HG03442 (cell line): ENCODE measurements at regions not wholly inside any gene's neighbourhood (a gene's known extent, or its start where the extent isn't known, plus 50 kb on each side); places are given as distances from the start of the nearest gene placed in this dataset.

Source experiments
- ATAC-seq: cut with Tn5 transposase; IDR thresholded peaks from one replicate; pipeline ENCODE4 v1.9.1; 2021; ENCODE audit warnings: mild to moderate bottlenecking, moderate library complexity; ENCODE audit not compliant: unreplicated experiment

DNA sequence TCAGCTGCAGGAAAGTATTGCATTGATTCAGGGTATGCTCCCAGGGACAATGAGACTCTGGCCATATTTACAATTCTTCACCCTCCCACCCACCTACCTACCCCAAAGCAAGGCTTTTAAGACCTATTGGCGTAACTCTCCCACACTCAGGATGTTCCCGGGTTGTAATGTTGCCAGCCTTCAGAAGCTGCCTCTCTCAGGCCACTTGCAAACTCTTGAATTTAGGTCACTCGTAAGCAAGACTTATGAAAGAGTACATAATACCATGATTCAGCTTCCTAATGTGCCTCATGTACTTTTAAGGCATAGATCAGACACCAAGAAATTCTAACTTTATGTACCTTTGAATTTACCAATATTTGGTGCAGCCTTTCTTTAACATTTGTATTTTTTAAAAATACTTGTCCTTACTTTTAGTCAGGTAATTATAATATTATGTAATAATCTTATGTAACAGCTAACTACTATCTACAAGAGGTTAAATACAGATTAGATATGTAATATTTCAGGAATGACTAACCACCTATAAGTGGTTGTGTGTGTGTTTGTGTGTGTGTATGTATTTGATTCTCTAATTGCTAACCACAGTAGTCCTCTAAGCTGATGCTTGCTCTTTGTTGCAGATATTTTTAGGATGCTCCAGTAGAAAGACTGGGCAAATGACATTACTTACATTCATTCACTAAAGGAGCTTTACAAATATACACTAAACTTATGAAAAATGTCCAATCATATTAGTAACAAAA is 630.5 kb upstream of the MEF2C start:
- ATAC-seq: no peak

DNA sequence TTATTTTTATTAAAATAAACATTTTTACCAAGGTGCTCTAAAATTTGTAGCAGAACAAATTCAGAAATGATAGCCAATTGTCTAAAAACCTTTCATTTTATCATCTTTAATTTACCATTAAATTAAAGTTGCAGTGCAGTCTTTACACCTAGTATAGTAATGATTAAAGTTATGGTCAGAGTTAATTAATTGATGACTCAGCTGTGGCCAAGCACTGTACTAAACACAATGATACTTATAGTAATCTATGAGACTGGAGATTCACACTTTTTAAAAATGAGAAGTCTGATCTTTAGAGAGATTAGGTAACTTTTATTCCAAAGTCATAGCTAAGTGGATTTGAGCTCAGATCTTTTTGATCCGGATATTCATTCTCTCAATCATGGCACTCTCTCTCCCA is 621.1 kb upstream of the MEF2C start:
- ATAC-seq: no peak

DNA sequence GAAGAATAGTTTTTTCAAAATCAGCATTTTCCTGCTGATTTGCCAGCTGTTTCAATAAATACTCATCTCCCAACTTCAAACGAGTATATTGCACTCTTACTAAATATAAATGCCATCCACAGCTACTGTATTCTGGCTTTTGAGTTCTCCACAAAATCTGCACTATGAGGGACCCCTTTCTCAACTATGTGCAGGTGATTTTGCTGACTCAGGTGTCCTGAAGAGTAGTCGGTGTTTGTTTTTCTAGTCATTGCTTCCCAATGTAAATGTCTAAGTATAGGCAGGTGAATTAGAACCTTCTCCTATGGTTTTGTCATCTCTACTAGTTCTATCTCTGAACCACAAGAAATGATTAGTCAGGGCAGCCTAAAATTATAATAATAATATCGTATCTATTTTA is 616.8 kb upstream of the MEF2C start:
- no peak for ATAC-seq

DNA sequence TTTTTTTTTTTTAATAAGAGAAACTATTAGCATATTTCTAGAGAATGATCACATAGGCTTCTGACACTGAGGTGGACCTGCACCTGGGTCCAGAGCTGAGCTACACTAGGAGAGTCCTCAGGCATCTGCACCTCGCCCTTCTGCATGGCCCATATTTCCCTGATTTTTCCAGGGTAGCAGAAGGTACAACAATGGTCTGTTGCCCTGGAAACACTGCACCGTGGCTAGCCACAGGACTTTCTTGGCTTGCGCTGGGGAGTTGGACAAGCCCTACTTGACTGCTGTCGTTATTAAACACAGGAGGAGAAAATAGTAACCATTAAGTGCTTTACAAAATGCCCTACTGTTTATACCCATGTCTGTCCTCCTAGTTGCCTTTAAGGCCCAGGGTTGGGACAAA is 615.7 kb upstream of the MEF2C start:
- ATAC-seq: no peak

DNA sequence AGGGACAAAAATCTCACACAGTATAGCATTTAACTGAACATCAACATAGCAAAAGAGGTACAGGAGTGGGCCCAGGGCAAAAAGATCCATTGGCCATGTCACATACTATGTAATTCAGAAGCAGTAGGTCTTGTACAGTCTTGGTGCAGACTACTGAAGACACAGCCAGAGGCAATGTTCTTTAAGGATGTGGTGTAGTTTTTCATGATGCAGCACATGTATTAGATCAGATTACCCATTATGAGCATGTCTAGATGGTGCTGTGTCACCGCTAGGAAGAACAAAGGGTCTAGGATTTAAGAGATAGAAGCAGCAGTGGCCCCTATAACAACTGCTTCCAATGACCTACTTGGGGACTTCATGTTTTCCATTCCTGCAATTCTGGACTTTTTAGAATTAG is 610.4 kb upstream of the MEF2C start:
- ATAC-seq: no peak

DNA sequence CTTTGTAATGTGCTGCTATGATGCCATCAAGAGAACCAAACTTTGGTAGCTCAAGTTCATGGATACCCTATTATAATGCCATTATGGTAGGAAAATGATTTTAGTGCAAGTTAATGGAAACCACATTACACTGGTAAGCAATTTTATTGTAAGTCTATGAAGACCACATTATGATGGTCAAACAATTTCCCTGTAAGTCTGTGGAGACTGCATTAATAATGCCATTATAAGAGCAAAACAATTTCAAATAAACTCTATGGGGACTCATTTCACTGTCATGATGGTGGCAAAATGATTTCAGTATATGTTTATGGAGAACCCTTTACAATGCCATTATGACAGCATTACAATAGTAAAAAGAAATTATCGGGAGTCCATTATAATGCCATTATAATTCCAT is 602.0 kb upstream of the MEF2C start:
- no peak for ATAC-seq

DNA sequence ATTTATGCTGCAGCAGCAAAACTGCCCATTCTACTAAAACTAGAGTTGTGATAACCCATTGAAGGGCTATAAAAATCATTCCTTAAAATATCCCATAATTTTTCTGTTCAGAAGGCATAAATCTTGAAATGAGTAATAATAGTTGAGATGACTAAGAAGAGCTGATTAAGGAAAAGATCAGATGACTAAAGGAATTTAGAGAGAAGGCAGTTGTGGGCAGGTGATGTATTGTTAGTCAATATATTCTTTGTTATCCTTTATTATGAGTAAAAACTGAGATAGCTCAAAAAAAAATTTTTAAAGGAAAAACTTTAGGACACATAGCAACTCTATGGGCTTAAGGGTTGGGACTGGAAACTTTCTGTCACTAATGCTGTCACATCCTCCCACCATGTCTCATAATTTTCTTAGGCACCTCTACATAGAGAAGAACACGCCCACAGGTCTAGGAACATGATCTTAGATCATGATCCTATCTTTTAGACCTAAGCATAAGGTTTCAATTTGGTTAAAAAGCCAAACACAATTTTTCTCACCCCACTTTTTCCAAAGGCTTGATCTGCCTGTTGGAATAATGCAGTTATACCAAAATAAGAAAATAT is 597.5 kb upstream of the MEF2C start:
- no peak for ATAC-seq

DNA sequence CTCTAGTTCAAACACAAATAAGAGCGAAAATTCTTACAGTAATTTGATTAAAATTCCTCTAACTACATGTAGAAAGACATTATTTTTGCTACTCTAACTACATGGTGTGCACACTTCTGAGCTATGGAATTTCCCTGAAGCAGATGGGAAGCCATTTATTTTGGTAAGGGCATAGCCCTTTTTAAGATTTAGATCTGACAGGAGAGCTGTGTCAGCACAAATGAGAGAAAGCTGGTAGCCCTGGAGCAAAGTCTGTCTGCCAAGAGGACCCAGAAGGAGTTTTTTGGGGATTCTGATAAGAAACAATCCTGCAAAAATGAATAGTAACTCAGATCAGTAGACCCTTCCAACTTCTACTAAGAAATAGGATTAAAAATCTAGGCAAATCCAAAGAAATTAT is 595.9 kb upstream of the MEF2C start:
- no peak for ATAC-seq

DNA sequence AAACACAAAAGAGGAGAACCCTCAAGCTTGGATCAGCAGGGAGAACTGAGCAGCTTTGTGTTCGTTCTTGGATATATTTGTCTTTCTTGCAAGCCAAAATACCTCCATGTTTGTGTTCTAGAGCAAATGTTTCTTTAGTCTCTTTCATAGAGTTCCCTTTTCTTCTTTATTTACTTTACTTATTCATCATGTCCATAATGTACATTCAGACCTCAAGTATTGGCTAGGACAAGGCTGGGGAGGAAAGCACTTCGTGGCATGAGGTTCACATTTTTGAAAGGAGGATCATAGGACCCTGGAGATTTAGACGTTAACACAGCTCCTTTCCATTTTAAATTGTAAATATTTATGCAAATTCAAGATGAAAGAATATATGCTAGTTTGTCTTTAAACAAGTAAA is 590.2 kb upstream of the MEF2C start:
- no peak for ATAC-seq

DNA sequence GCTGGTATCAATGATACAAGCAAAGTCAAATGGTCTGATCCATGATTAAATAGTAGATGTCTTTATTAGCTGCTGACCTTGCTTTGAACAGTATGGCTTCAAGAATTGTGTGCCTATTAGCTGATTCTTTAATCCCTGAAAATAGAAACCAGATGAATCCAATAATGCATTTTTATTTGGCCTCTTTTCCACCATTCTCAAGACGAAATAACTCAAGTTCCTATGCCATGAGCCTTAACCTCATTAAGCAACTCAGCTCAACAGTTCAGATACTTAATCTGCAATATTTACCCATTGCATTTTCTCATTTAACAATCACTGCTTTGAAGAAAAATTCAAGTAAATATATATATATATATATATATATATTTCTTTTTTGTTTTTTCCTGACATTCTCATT is 588.6 kb upstream of the MEF2C start:
- no peak for ATAC-seq

DNA sequence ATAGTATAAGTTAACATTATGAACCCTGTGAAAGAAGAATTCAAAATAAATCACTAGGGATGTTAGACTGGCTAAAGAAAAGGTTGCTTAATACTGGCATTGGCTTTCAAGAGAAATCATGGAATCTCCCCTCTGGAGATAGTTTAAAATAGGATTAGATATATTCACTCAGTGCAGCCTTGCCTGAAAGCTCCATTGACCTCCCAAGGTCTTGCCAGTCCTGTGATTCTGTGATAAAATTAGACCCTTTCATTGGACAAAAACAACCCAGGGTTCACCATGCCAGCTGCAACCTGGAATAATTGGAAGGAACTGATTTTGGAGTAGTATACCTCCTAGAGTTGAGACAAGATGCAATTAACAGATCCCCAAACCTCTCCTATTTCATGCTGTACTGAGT is 588.1 kb upstream of the MEF2C start:
- no peak for ATAC-seq

DNA sequence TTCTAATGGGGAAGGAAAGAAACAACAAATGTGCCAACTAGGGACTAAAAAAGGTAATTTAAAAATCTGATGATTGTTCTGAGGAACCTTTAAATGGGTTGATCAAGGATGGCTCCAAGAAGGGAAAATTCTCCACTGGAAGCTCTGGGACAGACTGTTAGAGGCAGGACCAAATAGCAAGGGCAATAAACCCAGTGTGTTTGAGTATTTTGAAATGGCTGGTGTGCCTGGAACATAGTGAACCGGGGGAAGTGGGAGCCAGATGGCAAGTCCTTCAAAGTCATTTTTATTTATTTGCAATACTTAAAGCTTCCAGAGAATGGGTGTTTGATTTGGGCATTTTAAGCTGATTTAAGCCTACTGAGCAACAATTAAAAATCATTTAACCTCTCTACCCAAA is 587.7 kb upstream of the MEF2C start:
- ATAC-seq: no peak

DNA sequence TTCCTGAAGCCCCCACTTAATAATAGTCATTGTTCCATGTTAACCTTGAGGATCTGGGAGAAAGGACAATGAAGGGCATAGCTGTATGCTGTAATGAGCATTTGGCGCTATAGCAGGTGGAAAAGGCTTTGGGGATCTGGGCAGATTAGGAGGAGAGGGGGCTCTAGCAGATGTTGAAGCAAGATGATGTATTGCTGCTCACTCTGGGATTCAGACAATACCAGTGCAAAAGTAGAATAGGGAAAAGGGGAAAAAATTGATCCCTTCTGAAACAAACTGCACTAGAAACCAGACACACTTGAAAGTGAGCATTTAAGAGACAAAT is 575.3 kb upstream of the MEF2C start:
- no peak for ATAC-seq

DNA sequence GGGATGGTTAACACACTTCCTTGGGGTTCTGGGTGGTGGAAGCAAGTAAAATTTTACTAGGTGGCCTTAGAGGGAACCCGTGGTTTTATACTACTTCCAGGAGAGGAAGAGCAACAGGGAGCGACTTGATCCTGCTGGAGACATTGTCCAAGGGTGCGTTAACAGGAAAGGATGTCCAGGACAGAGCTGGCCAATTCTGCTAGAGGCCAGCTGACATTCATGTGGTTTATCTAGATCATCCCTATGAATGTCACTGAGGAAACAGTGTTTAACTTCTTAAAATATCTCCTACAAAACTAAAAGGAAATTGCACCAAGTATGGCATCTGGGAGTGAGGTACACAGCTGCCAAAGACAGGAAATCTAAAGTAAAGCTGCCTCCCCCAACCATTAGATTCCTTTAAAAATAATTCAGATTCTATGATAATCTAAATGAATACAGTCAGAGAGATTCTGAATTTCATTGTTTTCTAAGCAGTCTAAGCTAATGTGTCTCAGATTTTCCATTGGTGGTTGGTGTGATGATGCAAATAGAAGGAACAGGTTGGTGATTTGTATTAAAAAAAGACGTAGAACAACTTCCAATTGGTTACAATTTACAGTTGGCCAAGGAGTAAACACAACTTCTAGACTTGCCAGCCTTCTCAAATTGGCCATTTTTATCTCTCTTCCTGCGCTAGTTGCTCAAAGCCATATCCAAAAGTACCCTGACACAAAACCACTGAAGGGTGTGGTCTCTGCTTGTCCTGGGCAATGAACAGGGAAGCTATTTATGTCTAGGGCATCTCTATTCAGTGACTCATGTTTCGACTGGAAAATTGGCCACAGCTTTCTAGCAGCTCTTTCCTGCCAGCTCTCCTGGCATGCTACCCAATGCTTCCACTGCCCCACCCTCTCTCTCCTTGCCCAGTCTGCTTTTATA is 574.7 kb upstream of the MEF2C start:
- no peak for ATAC-seq

DNA sequence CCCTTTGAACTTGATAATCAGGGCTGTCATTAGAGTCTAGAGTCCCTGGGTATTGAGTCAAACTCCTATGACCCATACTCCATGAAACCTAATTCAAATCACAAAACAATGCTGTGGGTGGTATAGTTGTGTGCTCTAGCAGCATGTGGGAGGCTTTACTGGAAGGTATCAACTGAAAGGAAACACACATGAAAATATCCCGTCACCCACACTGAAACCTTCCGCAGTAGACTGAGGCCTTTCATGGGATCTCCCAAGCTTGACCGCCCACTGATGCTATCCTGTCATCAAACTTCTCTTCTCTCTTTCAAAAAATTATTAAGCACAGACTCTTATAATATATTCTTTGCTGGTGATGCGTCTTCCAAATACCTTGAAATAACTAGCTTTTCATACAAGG is 569.1 kb upstream of the MEF2C start:
- no peak for ATAC-seq

DNA sequence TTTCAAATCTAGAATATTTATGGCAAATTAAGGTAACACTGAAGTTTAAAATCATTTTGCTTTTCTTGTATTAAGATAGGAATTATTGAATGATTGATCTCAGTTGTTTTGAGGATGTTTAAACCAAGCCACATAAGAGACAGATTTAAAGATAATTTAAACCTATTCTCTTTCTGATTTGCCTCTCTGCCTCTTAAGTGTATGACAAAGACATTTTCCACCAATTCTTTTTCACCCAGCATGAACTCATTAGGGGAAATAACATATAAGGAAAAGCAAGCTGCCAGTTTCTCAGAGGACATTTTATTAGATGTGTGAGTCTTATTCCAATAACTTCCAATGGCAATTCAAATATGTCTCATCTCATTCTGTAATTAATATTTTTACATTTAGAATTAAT is 568.3 kb upstream of the MEF2C start:
- no peak for ATAC-seq

DNA sequence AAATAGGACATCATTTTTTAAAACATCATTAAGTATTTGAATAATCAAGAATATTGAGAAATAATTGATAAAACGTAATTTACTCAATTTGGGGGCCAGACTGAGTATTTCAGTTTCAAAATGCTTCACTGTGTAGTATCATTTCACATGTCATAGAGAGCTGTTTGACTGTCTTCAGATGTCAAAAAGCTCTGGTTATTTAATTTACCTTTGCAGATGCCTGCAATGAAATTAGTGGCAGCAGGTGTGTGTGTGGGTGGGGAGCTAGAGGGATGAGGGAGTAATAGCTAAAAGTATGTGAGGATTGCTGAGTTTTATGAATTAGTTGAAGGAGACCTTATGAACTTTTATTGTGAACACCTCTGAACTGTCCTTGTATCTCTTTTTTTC is 567.2 kb upstream of the MEF2C start:
- no peak for ATAC-seq

DNA sequence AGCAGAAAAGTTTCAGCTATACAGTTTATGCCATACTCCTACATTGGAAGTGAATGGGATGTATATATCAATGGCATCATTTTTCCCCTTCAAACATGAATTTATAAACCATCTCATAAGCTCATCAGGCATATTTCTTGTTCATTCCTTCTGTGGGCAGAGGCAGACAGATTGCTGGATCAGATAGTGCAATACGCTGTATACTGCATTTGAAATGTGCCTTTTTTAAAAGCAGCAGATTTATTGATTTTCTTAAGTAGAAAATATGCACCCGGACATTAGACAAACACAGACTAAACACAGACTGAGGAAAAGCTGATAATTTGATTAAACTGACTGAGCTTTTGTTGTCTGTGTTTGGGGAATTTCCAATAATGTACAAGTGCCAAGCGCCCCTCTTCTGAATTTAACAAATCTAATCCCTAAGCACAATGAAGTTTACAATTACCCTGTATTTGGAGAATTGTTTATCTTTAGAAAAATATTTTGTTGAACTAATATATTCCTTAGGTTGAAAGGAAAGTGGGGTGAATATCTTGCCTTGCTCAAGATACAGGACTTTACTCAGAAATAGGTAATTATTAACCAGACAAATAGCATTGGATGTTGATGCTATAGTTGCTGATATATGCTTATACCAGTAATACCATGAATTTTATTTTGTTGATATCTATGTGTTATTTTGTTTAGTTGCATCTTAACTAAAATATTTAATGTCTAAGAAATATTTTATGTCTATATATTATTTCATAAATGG is 566.6 kb upstream of the MEF2C start:
- ATAC-seq: no peak

DNA sequence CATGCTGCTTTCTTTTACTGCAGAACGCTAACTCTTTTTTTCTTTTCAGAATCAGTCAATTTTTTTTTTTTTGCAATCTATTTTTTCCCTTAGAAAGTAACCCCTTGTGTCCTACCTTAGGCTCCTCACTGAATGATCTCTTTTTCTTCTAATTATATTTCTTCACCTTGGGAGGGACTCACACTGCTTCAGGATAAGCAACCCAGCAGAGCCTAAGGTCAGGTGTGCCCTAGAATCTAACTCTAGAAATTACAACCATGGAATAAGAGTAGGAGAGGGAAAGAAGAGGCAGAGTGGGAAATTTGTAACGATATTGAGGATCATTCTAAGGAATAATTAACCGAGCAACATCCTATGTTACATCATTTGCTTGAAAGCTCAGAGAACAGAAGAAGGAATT is 564.0 kb upstream of the MEF2C start:
- ATAC-seq: no peak

DNA sequence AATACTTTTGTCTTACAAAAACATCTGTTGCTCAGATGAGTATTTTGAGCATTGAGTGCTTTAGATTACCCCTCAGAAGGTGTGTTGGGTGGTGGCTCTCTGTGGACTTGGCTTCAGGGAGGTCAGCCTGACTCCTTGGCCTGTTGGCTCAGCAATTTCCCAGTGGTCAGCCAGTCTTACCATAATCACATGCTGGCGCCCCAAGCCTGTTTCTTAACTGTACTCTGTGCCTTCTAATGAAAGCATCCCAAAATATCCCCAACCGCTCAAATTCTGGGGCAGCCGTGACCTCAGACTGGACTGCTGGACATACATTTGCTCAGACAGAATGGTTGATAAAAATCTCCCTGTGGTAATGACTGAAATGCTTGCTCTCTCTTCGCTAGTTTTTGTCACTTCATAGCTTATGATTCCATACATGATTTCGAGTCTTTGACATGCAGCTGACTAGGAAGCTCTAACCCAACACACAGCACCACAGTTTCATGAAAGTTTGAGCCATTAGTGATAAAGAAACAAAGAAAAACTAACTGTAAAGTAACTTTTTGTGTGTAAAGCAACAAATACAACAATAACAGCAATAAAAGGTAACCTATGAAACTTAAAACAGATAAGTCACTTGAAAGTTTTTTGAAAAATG is 562.2 kb upstream of the MEF2C start:
- peak; percentile 41 for ATAC-seq

DNA sequence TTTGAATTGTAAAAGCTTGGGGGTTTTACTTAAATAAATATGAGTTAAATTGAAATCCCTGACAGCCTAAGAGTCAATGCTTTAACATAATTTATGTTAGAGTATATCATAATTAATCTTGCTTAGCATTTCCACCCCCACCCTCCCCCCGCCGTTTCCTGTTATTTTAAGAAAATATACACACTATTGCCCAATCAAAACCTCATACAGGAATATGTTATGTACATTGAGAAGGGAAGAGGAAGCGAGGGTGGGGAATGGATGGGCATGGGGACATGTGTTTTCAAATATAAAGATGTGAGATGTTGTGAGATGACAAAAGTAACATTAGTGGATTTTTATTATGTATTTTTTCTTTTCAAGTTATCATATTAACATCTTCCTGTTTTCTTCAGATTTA is 561.1 kb upstream of the MEF2C start:
- no peak for ATAC-seq
